Panc1 (cell line): ENCODE measurements at regions not wholly inside any gene's neighbourhood (a gene's known extent, or its start where the extent isn't known, plus 50 kb on each side); places are given as distances from the start of the nearest gene placed in this dataset.

Experiments used
- POLR2AphosphoS5 ChIP-seq: IDR thresholded peaks from 2 replicates; pipeline ENCODE4 v1.6.1; 2012; ENCODE audit warnings: mild to moderate bottlenecking, low read depth, low read length, moderate library complexity
- TF ChIP-seq, protein P1 (sequence below): fragments of 450-650 bp; IDR thresholded peaks from 2 replicates; pipeline ENCODE4 v1.5.1; 2017; ENCODE audit warnings: mild to moderate bottlenecking
- TF ChIP-seq, protein P2 (sequence below), 2 experiments: IDR thresholded peaks; 2 replicates each; pipeline ENCODE4 v1.6.1; 2011 to 2012; ENCODE audit warnings: low read depth in 2 of 2, control low read depth in 1 of 2, low read length in 1 of 2, mild to moderate bottlenecking in 1 of 2, moderate library complexity in 1 of 2; ENCODE audit not compliant: insufficient read depth in 1 of 2

DNA sequence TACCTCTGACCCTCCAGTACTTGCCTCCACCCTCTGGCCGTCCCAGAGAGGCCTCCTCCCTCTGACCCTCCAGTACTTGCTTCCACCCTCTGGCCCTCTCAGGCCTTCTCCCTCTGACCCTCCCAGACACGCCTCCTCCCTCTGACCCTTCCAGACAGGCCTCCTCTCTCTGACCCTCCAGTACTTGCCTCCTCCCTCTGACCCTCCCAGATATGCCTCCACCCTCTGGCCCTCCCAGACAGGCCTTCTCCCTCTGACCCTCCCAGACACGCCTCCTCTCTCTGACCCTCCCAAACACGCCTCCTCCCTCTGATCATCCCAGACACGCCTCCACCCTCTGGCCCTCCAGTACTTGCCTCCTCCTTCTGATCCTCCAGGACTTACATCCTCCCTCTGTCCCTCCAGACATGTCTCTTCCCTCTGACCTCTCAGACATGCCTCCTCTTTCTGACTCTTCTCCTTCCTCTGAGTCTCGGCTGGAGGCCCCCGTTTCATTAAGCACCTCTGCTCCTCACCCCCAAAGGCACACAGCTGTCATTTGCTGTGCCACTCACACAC is 71.9 kb downstream of the PHETA1 start:
- TF ChIP-seq, protein P1, sequence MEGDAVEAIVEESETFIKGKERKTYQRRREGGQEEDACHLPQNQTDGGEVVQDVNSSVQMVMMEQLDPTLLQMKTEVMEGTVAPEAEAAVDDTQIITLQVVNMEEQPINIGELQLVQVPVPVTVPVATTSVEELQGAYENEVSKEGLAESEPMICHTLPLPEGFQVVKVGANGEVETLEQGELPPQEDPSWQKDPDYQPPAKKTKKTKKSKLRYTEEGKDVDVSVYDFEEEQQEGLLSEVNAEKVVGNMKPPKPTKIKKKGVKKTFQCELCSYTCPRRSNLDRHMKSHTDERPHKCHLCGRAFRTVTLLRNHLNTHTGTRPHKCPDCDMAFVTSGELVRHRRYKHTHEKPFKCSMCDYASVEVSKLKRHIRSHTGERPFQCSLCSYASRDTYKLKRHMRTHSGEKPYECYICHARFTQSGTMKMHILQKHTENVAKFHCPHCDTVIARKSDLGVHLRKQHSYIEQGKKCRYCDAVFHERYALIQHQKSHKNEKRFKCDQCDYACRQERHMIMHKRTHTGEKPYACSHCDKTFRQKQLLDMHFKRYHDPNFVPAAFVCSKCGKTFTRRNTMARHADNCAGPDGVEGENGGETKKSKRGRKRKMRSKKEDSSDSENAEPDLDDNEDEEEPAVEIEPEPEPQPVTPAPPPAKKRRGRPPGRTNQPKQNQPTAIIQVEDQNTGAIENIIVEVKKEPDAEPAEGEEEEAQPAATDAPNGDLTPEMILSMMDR = no peak
- no peak for TF ChIP-seq POLR2AphosphoS5
- TF ChIP-seq, protein P2, sequence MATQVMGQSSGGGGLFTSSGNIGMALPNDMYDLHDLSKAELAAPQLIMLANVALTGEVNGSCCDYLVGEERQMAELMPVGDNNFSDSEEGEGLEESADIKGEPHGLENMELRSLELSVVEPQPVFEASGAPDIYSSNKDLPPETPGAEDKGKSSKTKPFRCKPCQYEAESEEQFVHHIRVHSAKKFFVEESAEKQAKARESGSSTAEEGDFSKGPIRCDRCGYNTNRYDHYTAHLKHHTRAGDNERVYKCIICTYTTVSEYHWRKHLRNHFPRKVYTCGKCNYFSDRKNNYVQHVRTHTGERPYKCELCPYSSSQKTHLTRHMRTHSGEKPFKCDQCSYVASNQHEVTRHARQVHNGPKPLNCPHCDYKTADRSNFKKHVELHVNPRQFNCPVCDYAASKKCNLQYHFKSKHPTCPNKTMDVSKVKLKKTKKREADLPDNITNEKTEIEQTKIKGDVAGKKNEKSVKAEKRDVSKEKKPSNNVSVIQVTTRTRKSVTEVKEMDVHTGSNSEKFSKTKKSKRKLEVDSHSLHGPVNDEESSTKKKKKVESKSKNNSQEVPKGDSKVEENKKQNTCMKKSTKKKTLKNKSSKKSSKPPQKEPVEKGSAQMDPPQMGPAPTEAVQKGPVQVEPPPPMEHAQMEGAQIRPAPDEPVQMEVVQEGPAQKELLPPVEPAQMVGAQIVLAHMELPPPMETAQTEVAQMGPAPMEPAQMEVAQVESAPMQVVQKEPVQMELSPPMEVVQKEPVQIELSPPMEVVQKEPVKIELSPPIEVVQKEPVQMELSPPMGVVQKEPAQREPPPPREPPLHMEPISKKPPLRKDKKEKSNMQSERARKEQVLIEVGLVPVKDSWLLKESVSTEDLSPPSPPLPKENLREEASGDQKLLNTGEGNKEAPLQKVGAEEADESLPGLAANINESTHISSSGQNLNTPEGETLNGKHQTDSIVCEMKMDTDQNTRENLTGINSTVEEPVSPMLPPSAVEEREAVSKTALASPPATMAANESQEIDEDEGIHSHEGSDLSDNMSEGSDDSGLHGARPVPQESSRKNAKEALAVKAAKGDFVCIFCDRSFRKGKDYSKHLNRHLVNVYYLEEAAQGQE (IDR thresholded peaks at IDR 0.05; ENCODE audit: insufficient read depth in 1 of 2, low read depth in 2 of 2, low read length in 1 of 2) = no peak
